ENCODE measurements at regions not wholly inside any gene's neighbourhood (a gene's known extent, or its start where the extent isn't known, plus 50 kb on each side); places are given as distances from the start of the nearest gene placed in this dataset.
"Not testable (repeated sequence)": the region's sequence is repeated elsewhere in the genome, so short reads cannot be mapped to it uniquely, and the experiment has no call there.

DNA sequence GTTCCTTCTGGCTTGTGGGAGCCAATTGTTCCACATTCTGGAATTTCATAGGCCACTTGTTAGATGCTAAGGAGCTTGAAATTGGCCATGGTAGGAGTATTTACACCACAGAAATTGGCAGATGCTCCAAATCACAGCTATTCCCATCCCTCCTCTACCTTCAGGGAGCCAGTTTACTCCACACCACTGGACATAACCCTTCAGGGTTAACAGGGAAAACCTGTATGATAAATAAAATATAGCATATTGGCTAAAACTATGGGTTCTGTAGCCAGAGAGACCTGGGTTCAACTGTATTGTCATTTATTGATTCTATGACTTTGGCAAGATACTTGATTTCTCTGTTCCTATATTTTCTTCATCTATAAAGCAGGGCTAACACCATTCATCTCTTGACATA lies 384.2 kb upstream of the PROK2 start:
- ATAC-seq: no peak

- no peak for ATAC-seq
These were observed 380.9 kb upstream of the PROK2 start for GRCh38 chr3:72165808-72166207.

- ATAC-seq: no peak
These were observed 380.4 kb upstream of the PROK2 start for GRCh38 chr3:72165317-72165716.

GRCh38 chr3:72164635-72164978 lies 379.7 kb upstream of the PROK2 start:
- no peak for ATAC-seq

GRCh38 chr3:72163809-72164634 lies 379.1 kb upstream of the PROK2 start:
- ATAC-seq: peak; percentile 34 to 63

- ATAC-seq: no peak
These were observed 377.8 kb upstream of the PROK2 start for GRCh38 chr3:72162649-72163184.

DNA sequence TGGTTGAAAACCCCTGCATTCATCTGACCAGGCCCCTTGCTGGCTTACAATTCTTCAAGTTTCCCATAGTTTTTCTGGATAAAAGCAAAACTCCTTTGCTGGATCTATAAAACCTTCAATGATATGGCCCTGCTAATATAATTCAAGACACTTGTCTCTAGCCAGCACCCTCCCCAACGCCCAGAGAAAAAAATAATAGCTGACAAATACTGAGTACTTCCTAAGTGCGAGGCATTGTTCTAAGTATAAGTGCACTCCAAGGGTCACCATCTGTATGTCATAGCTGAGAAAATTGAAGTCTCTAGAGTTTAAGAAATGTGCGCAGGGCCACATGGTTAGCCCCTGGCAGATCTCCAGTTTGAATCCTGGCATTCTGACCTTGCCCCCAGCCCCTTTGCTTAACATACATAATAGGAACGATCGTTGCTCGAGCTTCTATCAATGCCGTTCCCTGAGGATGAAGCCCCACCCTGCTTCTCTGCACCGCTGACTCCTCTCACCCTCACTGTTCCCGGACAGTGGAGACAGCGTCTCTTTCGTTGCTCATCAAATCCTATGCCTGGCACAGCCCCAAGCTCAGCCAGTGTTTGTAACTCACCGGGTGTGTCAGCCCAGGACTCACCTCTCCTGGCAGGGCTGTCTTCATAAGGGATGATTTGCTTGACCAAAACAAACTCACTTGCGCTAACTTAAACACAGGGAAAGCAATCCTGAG lies 377.1 kb upstream of the PROK2 start:
- no peak for ATAC-seq

- not testable (repeated sequence) for ATAC-seq
These were observed 376.3 kb upstream of the PROK2 start for GRCh38 chr3:72161285-72161684.

DNA sequence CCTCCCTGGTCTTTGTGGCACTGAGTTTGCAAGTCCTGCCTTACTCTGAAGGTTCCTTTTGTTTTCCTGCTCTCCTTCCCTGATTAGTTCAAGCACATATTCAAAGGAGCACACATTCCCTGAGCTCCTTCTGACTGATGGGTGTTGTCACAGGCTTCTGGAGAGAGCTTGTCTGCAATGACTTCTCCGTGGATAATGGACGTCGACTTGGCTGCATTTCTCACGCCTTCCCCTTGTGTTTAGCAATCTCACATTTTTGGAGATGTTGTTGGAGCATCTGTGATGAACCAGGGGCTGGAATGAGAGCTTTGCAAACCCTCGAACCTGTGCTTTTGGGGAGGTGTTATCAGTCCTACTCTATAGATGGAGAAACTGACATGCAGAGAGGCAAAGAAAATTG lies 375.4 kb upstream of the PROK2 start:
- no peak for ATAC-seq

GRCh38 chr3:72159487-72159886 lies 374.5 kb upstream of the PROK2 start:
- ATAC-seq: no peak

DNA sequence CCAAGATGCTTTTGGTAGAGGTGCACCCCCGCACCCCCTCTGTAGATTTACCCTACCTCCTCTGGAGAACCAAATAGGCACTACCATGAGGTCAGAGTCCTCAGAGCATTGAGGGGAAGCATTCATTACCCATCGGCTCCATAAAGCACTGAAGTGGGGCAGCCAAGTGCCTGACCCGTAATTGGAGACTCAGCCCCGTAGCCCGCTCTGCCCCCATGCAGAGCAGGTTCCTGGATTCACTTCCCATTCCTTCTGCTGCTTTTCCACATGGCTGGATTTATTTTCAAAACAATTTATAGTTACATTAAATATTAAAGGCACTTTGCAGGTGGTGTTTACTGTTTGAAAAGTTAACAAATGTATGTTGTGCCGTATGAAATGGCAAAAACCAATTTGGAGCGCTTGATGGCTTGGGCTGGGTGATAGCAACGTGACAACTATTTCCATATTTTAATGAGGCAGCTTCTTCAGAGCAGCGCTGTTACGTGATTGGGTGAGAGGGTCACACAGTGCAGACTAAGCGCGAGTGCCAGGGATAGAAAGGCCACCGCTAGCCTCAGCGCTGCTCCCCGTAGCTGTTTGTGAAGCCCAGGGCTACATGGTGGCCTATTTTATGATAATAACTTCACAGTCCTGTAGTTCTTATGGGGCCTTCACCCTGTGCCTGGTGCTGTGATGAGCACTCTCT lies 373.8 kb upstream of the PROK2 start:
- no peak for ATAC-seq

DNA sequence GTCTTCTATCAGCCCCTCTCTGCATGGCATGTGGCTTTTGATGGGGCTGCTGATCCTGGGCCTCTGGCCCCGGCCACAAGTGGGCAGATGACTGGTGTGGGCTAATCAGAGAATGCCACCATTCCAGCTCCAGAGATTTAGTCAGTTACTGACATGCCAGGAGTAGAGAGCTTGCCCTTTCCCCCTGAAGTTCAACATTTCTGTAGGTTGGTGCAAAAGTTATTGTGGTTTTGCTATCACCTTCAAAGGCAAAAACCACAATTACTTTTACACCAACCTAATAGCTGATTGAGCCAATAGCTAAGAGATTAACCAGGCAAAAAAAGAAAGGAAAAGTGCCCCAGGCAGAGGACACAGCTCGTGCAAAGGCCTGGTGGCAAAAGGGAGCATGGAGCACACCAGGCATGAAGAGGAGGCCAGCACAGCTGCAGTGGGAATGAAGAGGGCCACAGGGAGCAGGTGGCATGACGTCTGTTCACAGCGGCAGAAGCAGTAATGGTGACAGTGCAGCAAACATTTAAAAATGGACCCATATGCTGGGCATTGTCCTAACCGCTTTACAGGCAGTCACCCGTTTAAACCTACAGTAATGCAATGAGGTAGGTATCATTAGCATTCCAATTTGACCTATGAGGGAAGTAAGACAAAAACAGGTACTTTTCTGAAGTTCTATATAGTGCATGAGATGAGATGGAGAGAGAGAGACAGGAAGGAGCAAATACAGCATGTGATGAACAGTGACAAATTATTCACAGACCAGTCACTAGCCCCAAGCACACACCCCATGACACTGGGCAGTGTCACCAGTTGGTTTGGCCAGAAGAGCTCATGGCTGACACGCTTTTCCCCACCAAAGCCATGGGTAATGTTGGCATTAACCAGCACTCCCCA lies 373.0 kb upstream of the PROK2 start:
- peak in 1 of 2 donors; percentile 53 for ATAC-seq

DNA sequence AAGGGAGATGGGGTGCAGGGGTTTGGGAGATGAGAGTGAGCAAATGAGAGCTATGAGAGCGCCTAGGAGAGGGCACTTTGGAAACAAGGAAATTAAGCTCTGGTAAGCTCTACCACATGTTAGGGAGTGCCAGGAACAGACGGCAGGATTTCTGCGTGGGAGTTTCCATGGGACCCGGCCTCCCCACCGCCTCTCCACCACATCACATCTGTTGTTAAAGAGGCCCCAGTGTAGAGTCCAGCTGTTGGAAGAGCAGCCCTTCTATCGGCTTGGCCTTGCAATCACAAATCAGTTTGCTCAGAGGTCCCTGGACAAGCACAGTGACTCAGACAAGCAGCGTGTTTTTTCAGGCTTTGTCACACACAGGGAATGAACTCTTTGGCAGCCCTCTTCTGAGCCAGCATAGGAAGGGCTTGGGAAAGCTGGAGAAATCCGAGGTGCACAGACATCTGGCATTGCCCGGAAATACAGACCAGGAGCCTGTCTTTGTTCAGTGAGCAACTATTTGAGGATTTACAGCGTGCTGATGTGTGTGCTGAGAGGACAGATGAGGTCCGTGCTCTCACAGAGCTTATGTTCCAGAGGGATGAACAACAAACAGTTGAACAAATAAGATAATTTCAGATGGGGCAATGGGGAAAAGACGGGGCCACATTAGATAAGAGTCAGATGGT lies 370.6 kb upstream of the PROK2 start:
- no peak for ATAC-seq

DNA sequence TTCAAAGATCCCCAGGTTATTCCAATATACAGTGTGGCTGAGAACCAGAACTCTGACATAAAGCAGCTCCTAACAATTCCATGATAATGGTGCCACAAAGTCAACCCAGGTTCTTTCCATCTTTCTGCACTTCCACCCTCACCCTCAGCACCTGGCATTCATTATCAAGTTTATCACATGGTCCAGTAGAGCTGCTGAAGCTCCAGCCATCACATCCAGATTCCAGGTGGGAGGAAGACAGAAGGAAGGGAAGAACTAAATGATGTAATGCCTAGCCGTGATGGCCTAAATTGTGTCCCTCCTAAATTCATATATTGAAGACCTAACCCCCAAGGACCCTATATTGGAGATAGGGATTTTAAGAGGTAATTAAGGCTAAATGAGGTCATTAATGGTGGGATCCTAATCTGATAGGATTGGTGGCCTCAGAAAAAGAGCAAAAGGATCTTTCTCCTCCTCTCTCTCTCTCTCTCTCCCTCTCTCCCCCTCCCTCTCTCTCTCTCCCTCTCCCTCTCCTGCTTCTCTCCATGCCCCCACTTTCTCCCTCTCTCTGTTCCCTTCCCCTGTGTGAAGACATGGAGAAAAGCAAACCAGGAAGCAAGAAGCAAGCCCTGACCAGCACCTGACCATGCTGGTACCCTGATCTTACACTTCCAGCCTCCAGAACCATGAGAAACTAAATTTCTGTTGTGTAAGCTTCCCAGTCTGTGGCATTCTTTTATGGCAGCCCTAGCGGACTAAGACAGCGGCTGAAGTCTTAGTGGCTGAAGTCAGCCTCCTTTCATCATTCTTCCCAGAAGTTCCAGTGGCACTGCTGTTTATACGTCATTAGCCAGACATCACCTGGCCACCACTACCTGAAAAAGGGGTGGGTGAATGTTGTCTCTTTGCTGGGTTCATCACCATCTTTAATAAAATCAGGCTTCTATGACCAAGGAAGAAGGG lies 369.7 kb upstream of the PROK2 start:
- no peak for ATAC-seq

DNA sequence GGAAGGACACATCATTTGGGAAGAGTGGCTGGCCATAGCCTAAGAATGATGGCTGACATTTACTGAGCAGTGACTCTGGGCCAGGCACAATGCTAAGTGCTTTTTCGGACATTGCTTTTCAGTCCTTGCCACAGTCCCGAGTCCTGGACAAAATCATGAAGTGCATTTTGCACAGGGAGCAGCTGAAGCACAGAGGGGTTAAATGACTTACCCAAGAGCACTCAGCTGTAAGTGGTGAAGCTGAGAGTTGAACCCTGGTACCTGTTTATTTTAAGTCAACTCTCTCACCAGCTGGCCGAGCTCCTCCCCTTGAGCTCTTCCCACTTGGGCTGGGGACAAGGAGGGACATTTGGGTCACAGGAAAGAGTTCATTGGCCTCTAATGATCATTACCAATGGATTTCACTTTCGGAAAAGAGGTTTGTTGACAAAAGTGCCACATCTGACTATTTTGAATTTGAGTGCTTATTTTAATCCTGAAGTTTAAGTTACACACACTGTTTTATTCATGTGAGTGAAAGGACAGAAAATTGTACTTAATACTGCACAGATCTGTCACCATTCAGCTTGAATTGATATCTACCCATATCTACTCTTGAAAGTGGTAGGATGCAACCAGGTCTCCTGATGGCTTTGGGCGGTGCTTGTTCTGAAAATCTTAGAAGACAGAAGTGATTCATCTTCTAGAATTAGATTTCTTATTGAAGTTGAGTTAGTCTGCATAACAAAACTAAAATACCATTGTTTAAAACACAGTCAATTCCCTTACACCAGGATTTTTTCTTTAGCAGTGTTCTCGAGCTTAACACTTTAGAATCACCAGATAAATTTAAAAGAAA lies 368.7 kb upstream of the PROK2 start:
- ATAC-seq: no peak

DNA sequence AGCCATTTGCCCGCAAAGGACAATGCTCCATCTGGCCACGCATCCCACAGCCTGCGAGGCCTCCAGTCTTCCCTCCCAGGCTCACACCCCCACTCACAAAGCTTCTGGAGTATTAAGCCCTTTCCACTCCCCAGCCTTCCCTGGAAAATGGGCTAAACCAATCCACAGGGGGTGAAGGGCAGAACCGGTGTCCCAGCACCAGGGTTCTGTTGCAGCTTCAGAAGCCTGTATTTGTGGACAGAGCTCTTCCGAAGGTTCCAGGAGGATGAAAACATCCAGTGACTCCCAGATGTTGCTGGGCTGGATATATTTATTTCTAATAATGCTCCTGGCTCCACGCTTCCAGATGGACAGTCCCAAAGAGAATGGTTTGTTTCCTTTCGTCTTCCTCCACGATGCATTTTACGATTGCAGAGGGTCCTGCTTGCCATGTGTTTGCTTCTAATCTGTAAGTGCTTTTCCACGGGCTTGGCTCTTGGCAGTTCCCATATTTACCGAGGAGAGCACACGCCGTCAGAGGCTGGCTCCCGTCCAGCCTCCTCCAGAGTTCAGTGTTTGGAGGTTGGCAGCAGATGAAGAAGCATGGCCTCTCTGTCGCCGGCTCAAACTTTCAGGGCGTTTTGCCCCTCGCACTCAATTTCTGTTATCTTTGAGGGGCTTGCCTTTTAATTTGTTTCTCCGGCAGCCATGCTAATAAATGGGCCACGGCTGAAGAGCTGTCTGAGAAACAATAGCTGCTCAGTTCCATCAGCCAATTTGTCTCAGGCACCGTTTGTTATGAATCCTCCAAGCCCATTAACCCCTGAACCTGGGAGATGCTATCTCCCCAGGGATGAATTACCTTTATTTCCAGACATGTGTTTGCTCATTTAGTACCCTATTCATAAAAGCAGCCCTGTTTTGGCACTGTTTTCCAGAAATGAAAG lies 367.9 kb upstream of the PROK2 start:
- ATAC-seq: no peak

GRCh38 chr3:72151465-72152238 lies 366.7 kb upstream of the PROK2 start:
- ATAC-seq: no peak
